NCI-H446 treated with DMSO at 0.1 percent for 48 hours (cell line): ENCODE measurements at regions not wholly inside any gene's neighbourhood (a gene's known extent, or its start where the extent isn't known, plus 50 kb on each side); places are given as distances from the start of the nearest gene placed in this dataset.

ENCODE experiments used
- DNase-seq: peaks from one replicate; lab custom pipeline; 2025; lab: John Stamatoyannopoulos, UW

- peak; percentile 33 for DNase-seq
These were observed 93.9 kb upstream of the CSF3R start for GRCh38 chr1:36576551-36577110.

DNA sequence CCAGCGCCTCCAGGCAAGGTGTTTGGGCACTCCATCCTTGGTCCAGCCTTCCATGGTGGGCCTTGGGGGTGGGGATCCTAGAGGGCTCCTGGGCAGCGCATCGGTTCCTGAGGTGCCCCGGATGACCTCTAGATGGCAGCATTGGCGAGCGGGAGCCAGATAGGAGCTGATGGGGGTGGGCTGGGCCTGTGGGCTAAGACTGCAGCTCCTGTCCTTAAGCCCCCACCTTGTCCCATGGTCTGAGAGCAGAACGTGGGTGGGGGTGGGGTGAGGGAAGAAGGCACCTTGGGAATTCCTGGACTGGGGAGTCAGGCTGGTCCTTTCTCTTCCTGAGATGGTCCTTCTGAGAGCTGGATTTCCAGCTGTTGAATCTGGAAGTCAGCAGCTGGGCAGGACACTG, 93.4 kb upstream of the CSF3R start:
- peak; percentile 40 for DNase-seq

GRCh38 chr1:36573445-36573844, 90.7 kb upstream of the CSF3R start:
- no peak for DNase-seq

GRCh38 chr1:36572906-36573305, 90.2 kb upstream of the CSF3R start:
- DNase-seq, result no peak

- DNase-seq, result no peak
These were observed 89.5 kb upstream of the CSF3R start for GRCh38 chr1:36572142-36572715.

GRCh38 chr1:36571106-36571505, 88.4 kb upstream of the CSF3R start:
- no peak for DNase-seq

DNA sequence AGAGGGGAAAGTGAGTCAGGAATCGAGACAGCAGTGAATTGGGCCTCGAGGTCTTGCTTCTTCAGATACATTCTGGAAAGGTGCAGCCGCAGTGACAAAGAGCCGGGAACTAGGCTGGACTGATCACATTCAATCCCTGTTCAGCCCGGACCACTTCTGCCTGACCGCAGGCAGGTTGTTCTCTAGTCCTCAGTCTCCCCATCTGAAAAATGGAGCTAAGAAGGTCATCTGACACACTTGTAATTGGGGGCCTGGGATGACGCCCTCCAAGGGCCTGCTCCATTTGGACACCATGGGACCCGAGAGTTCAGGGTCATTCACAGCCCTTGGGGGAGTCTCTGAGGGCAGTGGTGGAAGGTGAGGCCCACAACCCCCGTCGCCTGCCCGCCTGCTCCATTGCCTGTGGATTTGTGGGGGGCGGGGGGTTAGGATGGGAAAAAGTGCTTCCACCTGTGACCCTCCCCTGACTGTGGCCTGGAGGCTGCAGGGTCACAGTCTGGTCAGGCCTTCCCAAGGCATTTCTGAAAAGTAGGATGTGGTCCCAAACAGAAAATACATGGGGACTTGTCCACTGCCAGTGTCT, 87.9 kb upstream of the CSF3R start:
- DNase-seq, result no peak

GRCh38 chr1:36570006-36570405, 87.3 kb upstream of the CSF3R start:
- no peak for DNase-seq

DNA sequence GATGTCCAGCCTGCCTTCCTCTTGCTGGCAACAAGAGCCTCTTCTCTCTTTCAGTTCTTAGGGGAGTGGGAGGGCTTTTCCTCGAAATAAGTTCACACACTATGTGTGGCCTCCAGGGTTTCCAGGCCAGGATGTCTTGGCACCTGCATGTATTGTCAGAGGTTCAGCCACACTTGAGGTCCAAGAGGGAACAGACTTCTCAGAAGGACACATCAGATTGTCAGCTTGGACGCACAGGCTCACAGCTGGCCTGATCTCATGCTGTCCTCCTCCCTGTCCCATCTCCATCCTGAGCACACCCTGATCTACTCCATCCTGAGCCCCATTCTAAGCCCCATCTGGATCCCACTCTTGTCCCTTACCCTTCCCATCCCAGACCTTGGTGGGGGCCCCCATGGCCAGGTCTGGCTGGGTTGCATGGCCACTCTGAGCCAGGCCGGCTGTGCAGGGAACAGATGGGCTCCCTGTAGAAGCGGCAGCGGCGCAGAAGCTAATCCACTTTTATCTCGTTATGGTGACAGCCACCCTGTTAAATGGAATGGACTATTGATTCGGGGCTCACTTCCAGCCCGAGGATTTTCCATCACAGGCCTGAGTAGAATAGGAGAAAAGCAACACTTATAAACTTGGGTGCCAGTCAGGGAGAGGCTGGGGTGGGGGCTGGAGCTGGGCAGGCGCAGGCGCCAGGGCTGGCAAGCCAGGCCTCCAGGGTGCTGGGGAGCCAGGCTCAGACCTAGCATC, 85.1 kb upstream of the CSF3R start:
- DNase-seq, result no peak

GRCh38 chr1:36565576-36566501, 83.1 kb upstream of the CSF3R start:
- no peak for DNase-seq

DNA sequence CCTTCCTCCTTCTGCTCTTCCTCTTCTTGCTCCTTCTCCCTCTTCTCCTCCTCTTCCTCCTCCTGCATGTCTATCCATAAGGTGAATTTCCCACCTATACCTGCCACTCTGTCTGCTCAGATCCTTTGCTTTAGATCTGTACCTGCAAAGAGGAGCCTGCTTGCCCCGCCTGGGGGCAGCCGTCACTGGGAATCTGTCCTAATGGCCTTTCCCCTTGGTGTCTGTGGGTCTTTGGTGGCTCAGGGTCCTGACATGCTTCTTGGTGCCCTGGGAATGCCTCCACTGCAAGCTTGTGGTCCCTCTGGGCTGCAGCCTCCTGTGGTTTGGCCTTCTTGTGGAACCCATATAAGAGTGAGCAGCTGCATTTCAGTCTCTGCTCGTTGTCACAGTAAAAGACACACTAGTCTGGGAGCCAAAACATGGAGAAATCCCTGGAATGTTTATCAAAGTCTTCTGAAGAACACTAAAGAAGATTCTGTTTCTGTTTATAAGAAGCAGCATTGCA, 79.5 kb upstream of the CSF3R start:
- DNase-seq, result no peak

DNA sequence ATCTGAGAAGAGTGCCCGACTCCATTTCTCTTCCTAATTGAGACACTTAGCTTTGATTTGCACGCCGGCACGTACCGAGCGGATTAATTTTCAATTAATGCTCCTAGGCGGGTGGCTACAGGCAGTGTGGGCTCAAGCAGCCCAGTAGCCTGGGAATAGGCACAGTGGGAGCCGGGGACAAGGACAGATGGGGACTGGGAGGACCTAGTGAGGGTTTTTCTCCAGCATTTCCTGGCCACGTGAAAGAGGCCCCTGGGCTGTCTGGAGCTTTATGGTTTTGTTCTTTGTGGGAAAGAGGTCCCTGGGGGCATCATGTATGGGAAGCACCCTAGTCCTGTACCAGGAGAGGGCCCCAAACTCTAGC, 78.6 kb upstream of the CSF3R start:
- no peak for DNase-seq

DNA sequence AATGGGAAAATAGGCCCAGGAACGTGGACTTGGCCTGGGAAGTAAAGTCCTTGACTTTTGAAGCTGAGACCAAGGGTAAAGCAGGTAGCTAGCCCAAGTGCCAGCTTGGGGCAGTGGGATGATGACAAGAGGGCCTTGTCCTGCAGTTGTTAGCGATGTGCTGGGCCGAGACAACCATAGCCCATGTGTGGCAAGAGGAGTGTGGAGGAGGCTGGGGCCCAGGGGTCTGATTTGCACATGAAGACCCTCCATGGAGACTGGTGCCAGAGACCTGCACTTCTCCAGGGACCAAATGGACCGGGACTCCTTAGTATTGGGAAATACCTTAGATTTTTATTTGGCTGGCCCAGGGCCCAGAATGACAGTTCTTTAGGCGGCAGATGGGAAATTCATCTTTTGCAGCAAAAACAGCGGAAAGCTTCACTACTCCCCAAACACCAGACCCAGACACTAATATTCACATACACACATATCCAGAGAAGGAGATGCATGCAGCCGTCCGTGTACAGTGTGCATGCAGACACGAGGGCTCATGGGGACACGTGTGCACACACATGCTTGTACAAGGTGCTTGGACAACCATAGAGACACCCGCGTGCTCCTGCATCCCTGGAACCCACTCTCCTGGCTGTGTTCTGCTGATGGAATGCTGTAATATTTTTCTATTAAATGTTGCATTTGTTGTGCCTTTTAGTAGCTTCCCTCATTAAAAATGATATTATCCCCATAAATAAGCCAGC, 78.1 kb upstream of the CSF3R start:
- DNase-seq, result no peak

DNA sequence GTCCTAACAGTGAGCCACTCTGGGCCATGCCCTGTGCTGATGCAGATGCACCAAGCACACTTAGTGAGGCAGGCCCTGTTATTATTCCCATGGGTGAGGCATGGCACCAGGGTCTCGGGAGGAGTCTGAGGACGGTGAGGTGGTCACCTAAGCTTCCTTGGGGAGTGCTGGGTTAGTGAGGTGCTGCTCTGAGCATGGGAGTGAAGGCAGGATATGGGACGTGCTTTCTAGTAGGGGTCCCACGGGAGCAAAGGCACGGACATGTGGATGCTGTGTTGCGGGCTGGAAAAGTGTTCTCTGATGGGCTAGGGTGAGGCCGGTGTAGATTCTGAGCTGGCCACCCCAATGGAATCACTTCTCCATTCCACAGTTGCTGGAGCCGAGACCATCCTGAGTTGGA, 77.5 kb upstream of the CSF3R start:
- DNase-seq, result no peak

DNA sequence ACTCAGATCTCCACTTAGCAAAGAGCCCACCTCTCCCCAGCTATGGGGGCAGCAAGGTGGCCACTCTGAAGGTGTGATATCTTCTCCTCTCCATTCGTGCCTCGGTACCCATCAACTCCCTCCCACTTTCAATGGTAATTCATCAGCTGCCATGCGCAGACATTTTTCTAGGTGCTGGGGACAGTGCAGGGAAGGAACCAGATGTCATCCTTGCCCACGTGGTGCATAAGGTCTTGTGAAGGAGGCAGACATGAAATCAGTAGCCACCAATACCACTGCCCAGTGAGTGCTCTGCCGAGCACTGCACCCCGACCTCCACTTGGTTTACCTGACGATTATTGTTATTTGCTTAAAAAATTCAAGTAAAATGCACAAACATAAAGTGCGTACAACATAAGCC, 76.3 kb upstream of the CSF3R start:
- no peak for DNase-seq

DNA sequence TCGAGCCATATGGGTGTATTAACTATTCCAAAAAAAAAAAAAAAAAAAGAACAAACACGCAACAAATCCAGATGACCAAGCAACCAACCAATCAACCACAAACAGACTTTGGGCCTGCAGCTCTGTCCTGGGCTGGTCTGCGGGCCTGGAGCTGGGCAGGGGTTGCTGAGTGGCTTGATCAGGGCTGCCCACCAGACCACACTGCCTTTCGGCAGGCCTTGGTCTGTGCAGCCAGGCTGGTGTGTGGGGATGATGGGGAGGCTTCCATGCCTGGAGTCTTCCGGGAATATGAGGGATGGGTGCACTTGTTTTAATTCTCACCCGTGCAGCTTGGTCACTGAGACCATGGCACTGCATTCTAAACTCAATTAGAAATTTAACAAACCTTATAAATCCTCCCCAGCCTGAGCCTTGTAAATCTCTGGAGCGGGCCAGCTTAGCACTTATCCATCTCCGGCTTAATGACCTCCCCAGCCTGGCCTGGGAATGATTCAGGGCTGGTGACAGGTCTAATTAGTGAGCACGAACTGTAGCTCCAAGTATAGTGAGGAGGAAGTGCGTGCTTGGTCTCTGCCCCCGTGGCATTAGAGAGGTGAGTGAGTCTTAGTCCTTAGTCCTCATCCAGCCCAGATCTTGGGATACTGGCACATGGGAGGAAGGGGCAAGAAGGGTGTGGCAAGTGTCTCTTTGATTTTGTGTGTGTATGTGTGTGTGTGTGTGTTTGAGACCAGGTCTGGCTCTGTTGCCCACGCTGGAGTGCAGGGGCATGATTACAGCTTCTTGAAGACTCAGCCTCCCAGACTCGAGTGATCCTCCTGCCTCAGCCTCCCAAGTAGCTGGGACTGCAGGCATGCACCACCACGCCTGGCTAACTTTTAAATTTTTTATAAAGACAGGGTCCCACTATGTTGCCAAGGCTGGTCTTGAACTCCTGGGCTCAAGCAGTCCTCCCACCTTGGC, 74.6 kb upstream of the CSF3R start:
- DNase-seq, result no peak

DNA sequence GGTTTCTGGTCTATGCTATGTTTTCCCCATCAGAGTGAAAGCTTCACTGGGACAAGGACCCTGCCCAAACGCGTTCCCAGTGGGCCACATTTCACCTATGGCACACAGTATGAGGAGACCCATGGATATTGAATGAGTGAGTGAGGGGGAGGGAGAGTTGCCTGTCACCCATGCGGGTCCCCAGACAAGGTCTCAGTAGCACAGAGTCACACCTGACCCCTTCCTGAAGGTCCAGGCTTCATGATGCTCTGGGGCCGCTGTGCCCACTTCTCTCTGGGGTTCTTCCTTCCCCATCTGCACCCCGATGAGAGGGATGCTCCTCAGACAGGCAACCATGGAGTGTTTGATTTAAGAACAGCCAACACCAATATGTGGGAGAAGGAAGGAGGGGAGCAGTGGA, 72.3 kb upstream of the CSF3R start:
- no peak for DNase-seq

GRCh38 chr1:36554323-36554628, 71.6 kb upstream of the CSF3R start:
- no peak for DNase-seq

DNA sequence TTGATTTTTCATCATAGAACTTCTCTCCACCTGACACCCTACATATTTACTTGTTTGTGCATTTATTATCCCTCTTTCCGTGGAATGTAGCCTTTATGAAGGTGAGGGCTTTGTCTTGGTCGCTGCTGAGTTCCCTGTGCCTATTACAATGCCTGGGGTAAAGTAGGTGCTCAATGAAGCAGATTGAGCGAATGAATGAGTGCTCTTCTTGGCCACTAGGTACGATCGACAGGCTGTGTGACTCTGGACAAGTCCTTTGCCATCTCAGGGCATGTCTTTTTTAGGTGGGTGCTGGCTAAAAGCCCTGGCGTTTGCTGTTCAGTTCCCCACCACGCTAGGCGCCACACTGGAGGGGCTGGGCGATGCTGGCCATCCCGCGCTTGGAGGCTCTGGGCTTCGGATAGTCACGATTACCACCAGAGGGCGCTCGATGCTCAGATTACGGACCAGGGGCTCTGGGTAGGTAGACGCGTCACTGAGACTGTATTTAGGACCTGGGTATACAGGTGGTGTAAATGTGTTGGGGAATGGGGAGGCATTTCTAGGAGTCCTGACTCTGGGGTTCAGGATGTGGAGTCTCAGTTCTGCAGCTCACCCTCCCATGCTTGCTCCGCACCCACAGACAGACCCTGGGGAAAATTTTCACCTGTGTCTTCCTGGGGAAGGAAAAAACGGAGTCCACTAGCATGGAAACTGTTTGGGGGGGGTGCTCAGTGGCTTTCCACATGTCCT, 71.0 kb upstream of the CSF3R start:
- DNase-seq, result peak; percentile 42
